K562 (cell line): ENCODE measurements at regions not wholly inside any gene's neighbourhood (a gene's known extent, or its start where the extent isn't known, plus 50 kb on each side); places are given as distances from the start of the nearest gene placed in this dataset.

Experiments used
- BRD9 ChIP-seq: fragments of 450-650 bp; IDR thresholded peaks from 2 replicates; pipeline ENCODE4 v1.6.1; 2018; ENCODE audit warnings: low read depth; ENCODE audit not compliant: partially characterized antibody
- SIRT6 ChIP-seq: IDR thresholded peaks from one replicate; pipeline ENCODE4 v1.6.1; 2012; ENCODE audit warnings: low read depth, mild to moderate bottlenecking, control low read depth, inconsistent platforms, low read length, moderate library complexity
- U2AF1 ChIP-seq: fragments of 200-400 bp; formaldehyde crosslinking; optimal IDR thresholded peaks from 2 replicates; pipeline ENCODE3; 2017; ENCODE audit warnings: mild to moderate bottlenecking, low read depth, low read length, moderate library complexity
- ZNF23 ChIP-seq: fragments of 250-450 bp; sonication (Bioruptor Pico); IDR thresholded peaks from 2 replicates; pipeline ENCODE4 v1.4.0; 2020; ENCODE audit warnings: mild to moderate bottlenecking
- ZNF354B ChIP-seq: fragments of 250-450 bp; sonication (Bioruptor Pico); IDR thresholded peaks from 2 replicates; pipeline ENCODE4 v1.4.0; 2020
- ZNF445 ChIP-seq: fragments of 250-450 bp; sonication (Bioruptor Pico); IDR thresholded peaks from 2 replicates; pipeline ENCODE4 v1.4.0; 2020; ENCODE audit warnings: low read depth, mild to moderate bottlenecking, moderate library complexity
- TF ChIP-seq, protein P1 (sequence below): fragments of 250-450 bp; sonication (Bioruptor Pico); IDR thresholded peaks from 2 replicates; pipeline ENCODE4 v1.4.0; 2020; ENCODE audit warnings: mild to moderate bottlenecking, moderate library complexity
- TF ChIP-seq, protein P2 (sequence below): IDR thresholded peaks from 2 replicates; pipeline ENCODE4 v1.6.1; 2012; ENCODE audit warnings: low read depth, low read length, improper control_type of control experiment, borderline replicate concordance
- TF ChIP-seq, protein P3 (sequence below): fragments of 450-650 bp; IDR thresholded peaks from 2 replicates; pipeline ENCODE4 v1.7.0; 2016; ENCODE audit warnings: borderline replicate concordance

DNA sequence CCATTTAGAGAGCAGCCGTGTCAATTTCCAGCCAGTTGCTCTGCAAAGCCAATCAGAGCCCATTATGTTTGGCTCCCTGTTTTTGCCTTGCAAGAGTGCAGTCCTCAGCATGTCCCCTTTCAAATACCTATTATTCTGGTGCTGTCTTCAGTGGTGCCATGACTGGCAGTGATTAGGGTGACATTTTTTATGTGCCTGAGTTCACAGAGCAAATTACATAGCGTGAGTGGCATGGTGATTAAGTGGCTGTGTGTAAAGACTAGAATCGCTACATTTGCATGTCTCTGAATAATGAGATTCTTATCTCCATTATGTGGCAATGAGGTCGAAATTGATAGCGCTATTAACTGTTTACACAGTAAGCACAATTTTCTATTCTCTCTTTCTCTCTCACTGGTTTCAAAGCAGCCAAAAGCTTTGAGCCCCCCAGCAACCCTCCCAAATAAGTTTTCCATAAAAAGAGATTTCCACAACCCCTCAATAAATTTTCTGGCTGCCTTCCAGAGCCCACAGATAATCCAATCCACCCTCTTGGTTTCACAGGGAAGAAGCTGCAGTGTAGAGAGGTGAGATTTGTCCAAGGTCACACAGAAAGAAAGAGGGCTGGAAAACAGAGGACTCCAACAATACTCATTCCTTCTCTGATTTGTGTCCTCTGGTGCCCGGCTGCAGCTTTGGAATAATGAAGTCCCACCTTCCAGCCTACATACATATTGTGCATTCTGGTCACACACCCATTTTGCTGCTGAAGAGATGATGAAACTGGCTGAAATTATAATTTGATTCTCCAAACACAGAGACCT, 58.8 kb upstream of the NUDT4 start (continued):
- TF ChIP-seq BRD9 (peak; percentile 67), ZNF445 (CRISPR knock-in tag) (no peak), SIRT6 (no peak), U2AF1 (no peak), ZNF354B (no peak), ZNF23 (CRISPR knock-in tag) (no peak)
- TF ChIP-seq, protein P1, sequence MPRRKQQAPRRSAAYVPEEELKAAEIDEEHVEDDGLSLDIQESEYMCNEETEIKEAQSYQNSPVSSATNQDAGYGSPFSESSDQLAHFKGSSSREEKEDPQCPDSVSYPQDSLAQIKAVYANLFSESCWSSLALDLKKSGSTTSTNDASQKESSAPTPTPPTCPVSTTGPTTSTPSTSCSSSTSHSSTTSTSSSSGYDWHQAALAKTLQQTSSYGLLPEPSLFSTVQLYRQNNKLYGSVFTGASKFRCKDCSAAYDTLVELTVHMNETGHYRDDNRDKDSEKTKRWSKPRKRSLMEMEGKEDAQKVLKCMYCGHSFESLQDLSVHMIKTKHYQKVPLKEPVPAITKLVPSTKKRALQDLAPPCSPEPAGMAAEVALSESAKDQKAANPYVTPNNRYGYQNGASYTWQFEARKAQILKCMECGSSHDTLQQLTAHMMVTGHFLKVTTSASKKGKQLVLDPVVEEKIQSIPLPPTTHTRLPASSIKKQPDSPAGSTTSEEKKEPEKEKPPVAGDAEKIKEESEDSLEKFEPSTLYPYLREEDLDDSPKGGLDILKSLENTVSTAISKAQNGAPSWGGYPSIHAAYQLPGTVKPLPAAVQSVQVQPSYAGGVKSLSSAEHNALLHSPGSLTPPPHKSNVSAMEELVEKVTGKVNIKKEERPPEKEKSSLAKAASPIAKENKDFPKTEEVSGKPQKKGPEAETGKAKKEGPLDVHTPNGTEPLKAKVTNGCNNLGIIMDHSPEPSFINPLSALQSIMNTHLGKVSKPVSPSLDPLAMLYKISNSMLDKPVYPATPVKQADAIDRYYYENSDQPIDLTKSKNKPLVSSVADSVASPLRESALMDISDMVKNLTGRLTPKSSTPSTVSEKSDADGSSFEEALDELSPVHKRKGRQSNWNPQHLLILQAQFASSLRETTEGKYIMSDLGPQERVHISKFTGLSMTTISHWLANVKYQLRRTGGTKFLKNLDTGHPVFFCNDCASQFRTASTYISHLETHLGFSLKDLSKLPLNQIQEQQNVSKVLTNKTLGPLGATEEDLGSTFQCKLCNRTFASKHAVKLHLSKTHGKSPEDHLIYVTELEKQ: 0 out of 2 replicates have a peak, but pooled peaks have one; percentile 16
- TF ChIP-seq, protein P2, sequence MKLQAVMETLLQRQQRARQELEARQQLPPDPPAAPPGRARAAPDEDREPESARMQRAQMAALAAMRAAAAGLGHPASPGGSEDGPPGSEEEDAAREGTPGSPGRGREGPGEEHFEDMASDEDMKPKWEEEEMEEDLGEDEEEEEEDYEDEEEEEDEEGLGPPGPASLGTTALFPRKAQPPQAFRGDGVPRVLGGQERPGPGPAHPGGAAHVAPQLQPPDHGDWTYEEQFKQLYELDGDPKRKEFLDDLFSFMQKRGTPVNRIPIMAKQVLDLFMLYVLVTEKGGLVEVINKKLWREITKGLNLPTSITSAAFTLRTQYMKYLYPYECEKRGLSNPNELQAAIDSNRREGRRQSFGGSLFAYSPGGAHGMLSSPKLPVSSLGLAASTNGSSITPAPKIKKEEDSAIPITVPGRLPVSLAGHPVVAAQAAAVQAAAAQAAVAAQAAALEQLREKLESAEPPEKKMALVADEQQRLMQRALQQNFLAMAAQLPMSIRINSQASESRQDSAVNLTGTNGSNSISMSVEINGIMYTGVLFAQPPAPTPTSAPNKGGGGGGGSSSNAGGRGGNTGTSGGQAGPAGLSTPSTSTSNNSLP: 0 out of 2 replicates have a peak, but pooled peaks have one; percentile 21
- TF ChIP-seq, protein P3, sequence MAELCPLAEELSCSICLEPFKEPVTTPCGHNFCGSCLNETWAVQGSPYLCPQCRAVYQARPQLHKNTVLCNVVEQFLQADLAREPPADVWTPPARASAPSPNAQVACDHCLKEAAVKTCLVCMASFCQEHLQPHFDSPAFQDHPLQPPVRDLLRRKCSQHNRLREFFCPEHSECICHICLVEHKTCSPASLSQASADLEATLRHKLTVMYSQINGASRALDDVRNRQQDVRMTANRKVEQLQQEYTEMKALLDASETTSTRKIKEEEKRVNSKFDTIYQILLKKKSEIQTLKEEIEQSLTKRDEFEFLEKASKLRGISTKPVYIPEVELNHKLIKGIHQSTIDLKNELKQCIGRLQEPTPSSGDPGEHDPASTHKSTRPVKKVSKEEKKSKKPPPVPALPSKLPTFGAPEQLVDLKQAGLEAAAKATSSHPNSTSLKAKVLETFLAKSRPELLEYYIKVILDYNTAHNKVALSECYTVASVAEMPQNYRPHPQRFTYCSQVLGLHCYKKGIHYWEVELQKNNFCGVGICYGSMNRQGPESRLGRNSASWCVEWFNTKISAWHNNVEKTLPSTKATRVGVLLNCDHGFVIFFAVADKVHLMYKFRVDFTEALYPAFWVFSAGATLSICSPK: no peak
